CD4-positive, alpha-beta T cell treated with Interleukin-6 for 4 hours (primary cell): ENCODE measurements at regions not wholly inside any gene's neighbourhood (a gene's known extent, or its start where the extent isn't known, plus 50 kb on each side); places are given as distances from the start of the nearest gene placed in this dataset.
"Not testable (repeated sequence)": the region's sequence is repeated elsewhere in the genome, so short reads cannot be mapped to it uniquely, and the experiment has no call there.

Experiments used
- DNase-seq: peaks from one replicate; pipeline ENCODE4 v3.0.0-alpha.2; 2020; ENCODE audit warnings: mixed read lengths

- DNase-seq = peak; percentile 13
These were observed 65.2 kb downstream of the CCDC195 start for GRCh38 chr2:224650815-224651439.

- not testable (repeated sequence) for DNase-seq
These were observed 62.5 kb upstream of the CUL3 start for GRCh38 chr2:224647684-224648083.

GRCh38 chr2:224646242-224646846 is 61.2 kb upstream of the CUL3 start:
- peak; percentile 12 for DNase-seq

DNA sequence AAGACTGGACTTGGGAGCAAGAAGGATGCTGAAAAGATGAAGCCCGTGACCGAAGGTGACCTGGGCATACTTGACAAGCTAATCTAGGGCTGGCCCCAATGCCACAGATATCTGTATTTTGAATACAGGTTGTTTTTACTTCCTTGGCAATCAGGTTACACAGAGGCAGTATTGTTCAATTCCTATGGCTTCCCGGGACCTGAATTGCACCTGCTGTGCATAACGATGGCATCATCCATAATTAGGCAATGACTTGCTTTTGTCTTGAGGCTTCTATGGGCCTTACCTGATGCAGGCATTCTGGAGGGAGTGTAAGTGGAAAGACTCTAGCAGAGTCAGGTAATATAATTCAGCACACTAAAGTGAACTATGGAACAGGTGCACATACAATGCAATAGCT is 60.6 kb upstream of the CUL3 start:
- DNase-seq = no peak

DNA sequence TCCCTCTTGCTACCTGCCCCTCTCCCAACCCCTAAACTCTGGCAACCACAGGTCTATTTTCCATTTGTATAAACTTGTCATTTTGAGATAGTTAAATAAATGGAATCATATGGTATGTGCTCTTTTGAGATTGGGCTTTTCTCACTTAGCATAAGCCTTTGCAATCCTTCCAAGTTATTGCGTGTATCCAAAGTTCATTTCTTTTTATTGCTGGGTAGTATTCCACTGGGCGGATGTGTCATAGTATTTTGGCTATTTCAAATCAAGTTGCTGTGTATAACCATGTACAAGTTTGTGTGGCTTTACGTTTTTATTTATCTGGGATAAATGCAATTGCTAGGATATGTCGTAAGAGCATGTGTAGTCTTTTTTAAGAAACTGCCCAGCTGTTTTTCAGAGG is 55.5 kb upstream of the CUL3 start:
- no peak for DNase-seq

GRCh38 chr2:224638301-224638823 is 53.2 kb upstream of the CUL3 start:
- peak; percentile 21 for DNase-seq
